ENCODE measurements at regions not wholly inside any gene's neighbourhood (a gene's known extent, or its start where the extent isn't known, plus 50 kb on each side); places are given as distances from the start of the nearest gene placed in this dataset.

DNA sequence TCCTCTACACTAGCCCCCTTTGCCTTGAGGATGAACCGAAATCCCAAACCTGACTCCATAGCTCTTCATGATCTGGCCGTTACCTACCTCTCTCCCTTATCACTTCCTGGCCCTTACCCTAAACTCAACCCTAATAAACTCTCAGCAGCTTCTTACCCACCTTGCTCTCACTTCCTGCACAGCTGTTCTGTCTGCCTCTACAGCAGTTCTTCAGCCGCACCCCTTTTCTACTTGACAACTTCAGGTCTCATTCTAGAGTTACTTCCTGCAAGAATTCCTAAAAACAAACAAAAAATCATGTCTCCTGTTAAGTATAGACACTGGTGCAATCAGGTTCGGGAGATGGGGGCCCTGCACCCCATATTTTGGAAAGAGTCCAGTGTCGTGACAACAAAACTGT, 239.9 kb upstream of the CELF2 start:
- no peaks in the 10 kb centered on the region for H3K27me3 ChIP-seq (ENCODE audit: control insufficient read depth in 2 of 2, insufficient read depth in 2 of 2, low read length in 2 of 2)
- no peaks in the 10 kb centered on the region for H3K79me2 ChIP-seq (ENCODE audit: control insufficient read depth, insufficient read depth, low read length)
- H2AFZ ChIP-seq (ENCODE audit: low read depth, low read length), result no peak overlapping the region
- no peak overlapping the region for H3K4me2 ChIP-seq (ENCODE audit: insufficient read depth, low read length)
- no peak overlapping the region for H3K27ac ChIP-seq (ENCODE audit: insufficient read depth, low read depth, low read length)
- no peaks in the 10 kb centered on the region for H3K9me3 ChIP-seq (replicated peaks; ENCODE audit: control insufficient read depth, insufficient read depth, low read length)
- TF ChIP-seq, protein P1, sequence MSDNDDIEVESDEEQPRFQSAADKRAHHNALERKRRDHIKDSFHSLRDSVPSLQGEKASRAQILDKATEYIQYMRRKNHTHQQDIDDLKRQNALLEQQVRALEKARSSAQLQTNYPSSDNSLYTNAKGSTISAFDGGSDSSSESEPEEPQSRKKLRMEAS (IDR thresholded peaks at IDR 0.05; ENCODE audit: insufficient read depth, insufficient read length), result no peak
- no peaks in the 10 kb centered on the region for H4K20me1 ChIP-seq (replicated peaks; ENCODE audit: control insufficient read depth, extremely low read depth, insufficient read depth, low read length)
- intact Hi-C loops (cut with micrococcal nuclease) (no loop called here), dilution Hi-C loops (cut with MboI; ENCODE audit: extremely low pct_ligation_motif_present, low sequenced_read_pairs) (no loop called here)
- FAIRE-seq (no peak), DNase-seq (ENCODE audit: low read depth, low spot score) (no peak)
- H3K4me1 ChIP-seq (ENCODE audit: control insufficient read depth, extremely low read depth, insufficient read depth, low read length), result no peaks in the 10 kb centered on the region
- no peaks in the 10 kb centered on the region for H3K36me3 ChIP-seq (ENCODE audit: control insufficient read depth in 2 of 2, extremely low read depth in 1 of 2, insufficient read depth in 2 of 2, low read length in 2 of 2)
- CTCF ChIA-PET, result no interaction called here
- POLR2A ChIA-PET, result no interaction called here
- BruUV-seq (replicated peaks), result no TSS peak
- no peak overlapping the region for H3K9ac ChIP-seq (replicated peaks; ENCODE audit: extremely low read depth, insufficient read depth, low read length)
- no peak overlapping the region for H3K4me3 ChIP-seq (replicated peaks in 1 of 3; ENCODE audit: insufficient read depth in 1 of 3, low read depth in 1 of 3, low read length in 3 of 3)
- no peaks in the 10 kb centered on the region for H3K9me1 ChIP-seq (replicated peaks; ENCODE audit: control insufficient read depth, extremely low read depth, insufficient read depth, low read length)

- TF ChIP-seq MYC (IDR thresholded peaks at IDR 0.05; ENCODE audit: low read depth, low read length) (no peak), CTCF (IDR thresholded peaks at IDR 0.05; ENCODE audit: extremely low read depth in 1 of 2, insufficient read depth in 1 of 2, low read depth in 1 of 2, low read length in 2 of 2) (no peak), POLR2AphosphoS5 (IDR thresholded peaks at IDR 0.05; ENCODE audit: insufficient read depth, low read depth, low read length) (no peak), POLR2A (IDR thresholded peaks at IDR 0.05; ENCODE audit: low read depth, low read length) (no peak)
Observed at GRCh38 chr10:10778959-10779358, 238.7 kb upstream of the CELF2 start.

More at GRCh38 chr10:10778959-10779358, 238.7 kb upstream of the CELF2 start:
- Histone ChIP-seq H3K4me2 (ENCODE audit: insufficient read depth, low read length) (no peak overlapping the region), H4K20me1 (replicated peaks; ENCODE audit: control insufficient read depth, extremely low read depth, insufficient read depth, low read length) (no peaks in the 10 kb centered on the region), H3K9me3 (replicated peaks; ENCODE audit: control insufficient read depth, insufficient read depth, low read length) (no peaks in the 10 kb centered on the region), H3K27me3 (ENCODE audit: control insufficient read depth in 2 of 2, insufficient read depth in 2 of 2, low read length in 2 of 2) (no peaks in the 10 kb centered on the region), H3K4me3 (replicated peaks in 1 of 3; ENCODE audit: insufficient read depth in 1 of 3, low read depth in 1 of 3, low read length in 3 of 3) (no peak overlapping the region), H3K9me1 (replicated peaks; ENCODE audit: control insufficient read depth, extremely low read depth, insufficient read depth, low read length) (no peaks in the 10 kb centered on the region), H3K79me2 (ENCODE audit: control insufficient read depth, insufficient read depth, low read length) (no peaks in the 10 kb centered on the region), H3K27ac (ENCODE audit: insufficient read depth, low read depth, low read length) (no peak overlapping the region), H3K9ac (replicated peaks; ENCODE audit: extremely low read depth, insufficient read depth, low read length) (no peak overlapping the region), H2AFZ (ENCODE audit: low read depth, low read length) (no peak overlapping the region), H3K36me3 (ENCODE audit: control insufficient read depth in 2 of 2, extremely low read depth in 1 of 2, insufficient read depth in 2 of 2, low read length in 2 of 2) (no peaks in the 10 kb centered on the region), H3K4me1 (ENCODE audit: control insufficient read depth, extremely low read depth, insufficient read depth, low read length) (no peaks in the 10 kb centered on the region)
- intact Hi-C loops (cut with micrococcal nuclease) (no loop called here), dilution Hi-C loops (cut with MboI; ENCODE audit: extremely low pct_ligation_motif_present, low sequenced_read_pairs) (no loop called here)
- FAIRE-seq (no peak), DNase-seq (ENCODE audit: low read depth, low spot score) (no peak)
- ChIA-PET CTCF (no interaction called here), POLR2A (no interaction called here)
- no TSS peak for BruUV-seq (replicated peaks)

All from endothelial cell of umbilical vein (primary cell).